HG02763 (cell line): ENCODE measurements at regions not wholly inside any gene's neighbourhood (a gene's known extent, or its start where the extent isn't known, plus 50 kb on each side); places are given as distances from the start of the nearest gene placed in this dataset.
"Not testable (repeated sequence)": the region's sequence is repeated elsewhere in the genome, so short reads cannot be mapped to it uniquely, and the experiment has no call there.

Source experiments
- ATAC-seq: cut with Tn5 transposase; IDR thresholded peaks from one replicate; pipeline ENCODE4 v1.9.1; 2021; ENCODE audit warnings: mild to moderate bottlenecking, moderate library complexity; ENCODE audit not compliant: unreplicated experiment

- ATAC-seq, result no peak
These were observed 2044.9 kb upstream of the CDH6 start for GRCh38 chr5:29148581-29148980.

GRCh38 chr5:29148073-29148472 lies 2045.4 kb upstream of the CDH6 start:
- ATAC-seq, result no peak

DNA sequence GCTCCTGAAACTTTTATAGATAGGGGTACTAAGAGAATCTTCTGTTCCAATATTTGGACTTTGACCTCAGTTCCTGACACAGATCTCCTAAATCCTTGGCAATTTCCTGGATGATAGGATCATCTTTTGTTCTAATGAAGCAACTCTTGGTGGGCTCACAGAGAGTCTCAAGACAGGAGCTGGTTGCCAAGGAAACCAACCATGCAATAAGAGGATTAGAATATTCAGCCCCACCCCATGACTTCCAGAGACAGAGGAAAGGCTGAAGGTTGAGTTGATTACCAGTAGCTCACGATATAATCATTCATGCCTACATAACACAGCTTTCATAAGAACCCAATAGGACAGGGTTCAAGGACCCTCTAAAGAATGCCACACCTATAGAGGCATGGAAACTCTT lies 2050.2 kb upstream of the CDH6 start:
- ATAC-seq, result no peak

DNA sequence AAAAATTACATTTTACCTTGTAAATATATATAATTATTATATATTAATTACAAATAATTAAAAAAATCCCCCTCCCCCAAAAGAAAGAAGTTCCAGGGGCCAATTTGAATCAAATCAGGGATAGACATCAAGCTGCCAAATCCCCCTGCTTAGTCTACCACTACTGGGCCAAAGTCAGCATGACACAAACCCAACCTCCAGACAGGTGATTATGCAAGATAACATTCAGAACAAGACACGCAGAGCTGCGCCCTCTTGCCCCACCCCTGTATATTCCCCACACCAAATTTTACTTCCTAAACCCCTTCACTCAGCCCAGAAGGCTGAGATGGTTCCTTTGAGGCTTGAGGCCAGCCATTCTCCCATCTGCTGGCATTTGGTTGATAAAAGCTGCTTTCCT lies 2059.1 kb upstream of the CDH6 start:
- no peak for ATAC-seq

DNA sequence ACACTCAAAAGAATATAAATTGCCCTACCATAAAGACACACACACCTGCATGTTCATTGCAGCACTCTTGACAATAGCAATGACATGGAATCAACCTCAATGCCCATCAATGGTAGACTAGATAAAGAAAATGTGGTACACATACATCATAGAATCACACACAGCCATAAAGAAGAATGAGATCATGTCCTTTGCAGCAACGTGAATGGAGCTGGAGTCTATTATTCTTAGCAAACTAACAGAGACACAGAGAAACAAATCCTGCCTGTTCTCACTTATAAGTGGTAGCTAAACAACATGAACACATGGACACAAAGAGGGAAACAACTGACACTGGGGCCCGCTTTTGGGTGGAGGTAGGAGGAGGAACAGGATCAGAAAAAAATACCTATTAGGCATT lies 2062.2 kb upstream of the CDH6 start:
- ATAC-seq, result no peak

DNA sequence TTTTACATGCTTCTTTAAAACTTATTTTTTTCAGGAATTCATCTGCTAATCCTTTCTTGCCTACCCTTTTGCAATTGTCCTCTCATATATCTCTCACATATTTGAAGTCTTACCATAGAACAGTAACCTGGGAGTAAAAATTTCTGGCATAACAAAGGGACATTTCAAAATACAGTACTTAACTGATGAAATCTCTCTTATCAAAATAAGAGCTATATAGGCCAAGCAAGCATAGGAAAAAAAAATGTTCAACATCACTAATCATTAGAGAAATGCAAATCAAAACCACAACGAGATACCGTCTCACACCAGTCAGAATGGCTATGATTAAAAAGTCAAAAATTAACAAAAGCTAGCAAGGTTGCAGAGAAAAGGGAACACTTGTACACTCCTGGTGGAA lies 2062.7 kb upstream of the CDH6 start:
- no peak for ATAC-seq

GRCh38 chr5:29127524-29128156 lies 2065.8 kb upstream of the CDH6 start:
- ATAC-seq, result not testable (repeated sequence)

GRCh38 chr5:29126462-29126861 lies 2067.0 kb upstream of the CDH6 start:
- not testable (repeated sequence) for ATAC-seq

DNA sequence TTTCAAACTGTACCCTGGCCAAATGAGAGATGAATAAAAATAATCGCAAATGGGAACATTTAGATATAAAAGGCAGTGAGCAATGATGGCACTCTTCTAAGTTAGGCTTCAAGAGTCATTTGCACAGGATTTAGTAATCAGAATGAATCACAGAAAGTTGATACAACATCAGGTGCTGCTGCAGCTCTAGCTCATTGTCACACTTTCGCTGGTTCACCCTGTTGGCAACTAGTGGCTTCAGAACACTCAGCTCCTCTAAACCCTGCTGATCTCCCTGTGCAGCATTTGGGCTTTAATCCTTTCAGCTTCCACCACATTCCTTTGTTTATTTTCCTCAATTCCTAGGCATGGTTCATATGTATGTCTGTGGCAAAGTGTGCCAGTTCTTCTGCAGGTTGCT lies 2071.2 kb upstream of the CDH6 start:
- ATAC-seq, result no peak

DNA sequence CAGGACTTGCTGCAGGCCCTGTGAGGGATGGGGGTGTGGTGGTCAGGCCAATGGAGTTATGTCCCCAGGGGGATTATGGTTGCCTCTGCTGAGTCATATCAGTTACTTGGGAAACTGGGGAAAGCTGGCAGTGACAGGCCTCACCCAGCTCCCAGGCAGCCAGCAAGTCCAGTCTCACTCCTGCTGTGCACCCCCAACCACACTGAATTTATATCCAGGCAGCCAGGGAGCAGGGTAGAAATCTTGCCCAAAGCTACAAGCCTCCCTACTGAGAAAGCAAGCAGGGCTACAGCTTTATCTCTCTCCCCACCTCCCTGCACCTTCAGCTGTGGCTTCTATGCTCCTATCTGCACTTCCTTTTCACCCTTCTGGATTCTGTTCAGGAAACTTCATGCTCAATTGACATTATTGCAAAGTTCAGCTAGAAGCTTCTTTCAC lies 2076.0 kb upstream of the CDH9 start:
- ATAC-seq, result no peak

- ATAC-seq, result no peak
These were observed 2075.1 kb upstream of the CDH9 start for GRCh38 chr5:29113516-29113915.

DNA sequence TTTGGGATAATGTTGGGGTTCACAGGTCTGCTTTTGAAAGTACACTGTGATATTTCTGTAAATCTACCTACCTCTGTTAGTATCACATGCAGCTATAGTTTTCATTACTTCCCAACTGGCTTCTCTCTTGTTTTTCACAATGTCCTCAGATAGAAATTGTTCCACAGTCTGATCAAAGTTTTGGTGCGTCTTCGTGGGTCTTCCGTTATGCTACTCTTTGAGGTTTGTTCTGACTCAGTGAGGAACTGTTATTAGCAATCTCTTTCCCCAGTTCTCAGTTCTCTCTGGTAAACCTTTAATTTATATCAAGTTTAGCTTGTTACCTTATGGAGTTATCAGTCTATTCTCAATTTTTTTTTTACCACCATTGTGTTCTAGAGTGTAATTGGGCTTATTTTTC lies 2061.2 kb upstream of the CDH9 start:
- no peak for ATAC-seq

DNA sequence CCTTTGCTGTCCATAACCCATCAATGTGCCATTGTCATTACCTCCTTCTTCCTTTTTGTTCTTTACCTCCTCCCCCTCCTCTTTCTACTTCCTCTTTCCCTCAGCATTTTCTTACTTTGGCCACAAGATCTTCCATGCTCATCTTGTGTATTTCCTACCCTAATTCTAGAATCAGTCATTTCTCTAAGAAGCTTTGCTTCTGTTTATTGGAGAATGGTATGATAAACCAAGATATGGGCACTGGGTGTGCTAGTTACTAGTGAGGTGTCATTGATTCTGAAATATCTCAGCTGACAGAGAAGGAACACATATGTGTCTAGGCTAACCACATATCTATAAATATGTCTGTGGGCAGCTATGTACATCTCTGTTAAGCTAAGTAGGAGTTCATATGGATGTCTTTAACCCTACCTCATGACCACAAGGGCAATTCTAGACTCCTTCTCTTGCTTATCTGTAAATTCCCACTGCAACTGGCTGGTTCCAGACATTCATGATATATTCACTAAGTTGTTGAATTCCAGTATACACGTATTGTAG lies 2051.3 kb upstream of the CDH9 start:
- ATAC-seq, result no peak

DNA sequence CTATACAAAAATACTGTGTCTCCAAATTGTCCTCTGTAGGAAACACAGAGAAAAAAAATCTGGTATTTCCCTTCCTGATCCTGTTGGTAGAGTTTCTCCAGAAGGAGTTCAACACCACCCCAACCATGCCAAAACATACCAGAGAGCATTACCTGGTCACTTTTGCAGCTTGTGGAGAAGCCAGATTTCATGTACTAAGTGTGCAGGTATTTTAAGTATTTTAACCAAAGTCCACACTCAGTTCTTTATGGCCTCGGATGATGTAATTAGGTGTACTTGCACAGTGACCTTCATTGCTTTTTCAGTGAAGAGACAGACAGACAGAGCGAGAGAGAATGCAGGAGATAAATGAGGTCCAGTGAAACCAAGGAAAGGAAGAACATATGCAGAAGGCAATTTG lies 2046.8 kb upstream of the CDH9 start:
- no peak for ATAC-seq

DNA sequence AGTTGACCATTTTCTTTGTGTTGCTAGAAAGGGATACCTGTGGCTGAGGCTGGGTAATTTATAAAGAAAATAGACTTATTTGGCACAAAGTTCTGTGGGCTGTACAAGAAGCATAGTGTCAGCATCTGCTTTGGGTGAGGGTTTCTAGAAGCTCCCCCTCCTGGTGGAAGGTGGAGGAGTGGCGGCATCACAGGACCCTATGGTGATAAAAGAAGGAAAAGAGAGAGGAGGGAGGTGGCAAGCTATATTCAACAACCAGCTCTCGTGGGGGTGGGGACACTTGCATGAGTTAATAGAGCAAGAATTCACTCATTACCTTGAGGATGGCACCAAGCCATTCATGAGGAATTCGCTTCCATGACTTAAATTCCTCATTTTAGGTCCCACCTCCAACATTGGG lies 2041.4 kb upstream of the CDH9 start:
- ATAC-seq, result no peak

- no peak for ATAC-seq
These were observed 2039.1 kb upstream of the CDH9 start for GRCh38 chr5:29077451-29077850.

- ATAC-seq, result no peak
These were observed 2030.7 kb upstream of the CDH9 start for GRCh38 chr5:29069104-29069402.

- no peak for ATAC-seq
These were observed 2023.0 kb upstream of the CDH9 start for GRCh38 chr5:29061381-29061780.

DNA sequence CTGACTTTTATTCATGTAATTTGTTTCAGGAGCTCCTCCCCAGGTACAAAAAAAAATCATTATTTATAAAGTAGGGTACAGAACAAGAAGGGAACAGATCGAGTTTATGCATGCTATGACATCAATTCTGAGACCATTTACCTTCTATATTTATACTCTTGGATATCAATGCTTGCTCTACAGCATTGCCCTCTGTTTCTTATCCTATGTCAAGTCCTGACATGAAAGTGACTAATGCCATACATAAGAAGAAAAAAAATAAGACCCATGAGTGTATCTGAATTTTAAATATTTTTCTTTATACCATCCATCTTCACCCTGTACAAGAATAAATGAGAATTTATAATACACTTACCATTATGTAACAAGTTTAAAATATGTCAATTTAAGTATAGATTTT lies 2016.3 kb upstream of the CDH9 start:
- no peak for ATAC-seq

DNA sequence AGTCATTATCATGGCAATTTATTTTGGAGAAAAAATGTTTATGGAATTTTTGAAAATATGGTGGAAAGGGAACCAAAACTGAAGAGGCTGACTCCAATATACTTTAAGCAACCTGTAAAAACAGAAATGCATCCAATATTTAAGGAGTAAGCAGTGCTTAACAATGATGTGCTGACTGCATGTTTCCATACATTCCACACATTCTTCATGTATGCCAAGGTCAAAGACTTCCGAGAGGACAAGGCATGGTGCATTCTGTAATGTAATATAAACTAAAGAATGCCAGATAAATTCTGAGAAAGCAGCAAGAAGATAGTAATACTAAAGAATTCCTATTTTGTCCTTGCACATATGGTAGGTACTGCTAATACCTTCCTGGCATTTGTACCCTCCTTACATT lies 2015.9 kb upstream of the CDH9 start:
- no peak for ATAC-seq

GRCh38 chr5:29051509-29051908 lies 2013.1 kb upstream of the CDH9 start:
- no peak for ATAC-seq

DNA sequence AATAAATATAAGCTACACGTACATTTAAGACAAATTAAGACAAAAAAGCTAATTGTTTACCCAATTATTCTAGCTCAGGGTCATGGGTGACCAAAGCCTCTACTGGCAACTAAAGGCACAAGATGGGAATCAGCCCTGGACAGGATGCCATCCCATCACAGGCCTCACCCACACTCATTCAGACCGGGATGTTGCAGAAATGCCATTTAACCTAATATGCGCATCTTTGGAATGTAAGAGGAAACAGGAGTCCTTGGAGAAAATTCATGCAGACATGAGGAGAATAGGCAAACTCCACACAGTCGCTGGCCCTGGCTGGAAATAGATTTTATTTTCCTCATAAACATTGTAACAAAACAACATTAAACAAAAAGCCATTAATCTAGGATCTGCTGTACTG lies 2003.8 kb upstream of the CDH9 start:
- ATAC-seq, result no peak

- ATAC-seq, result no peak
These were observed 2002.0 kb upstream of the CDH9 start for GRCh38 chr5:29040404-29040803.
